Spleen (tissue), 7 donors: ENCODE measurements at regions not wholly inside any gene's neighbourhood (a gene's known extent, or its start where the extent isn't known, plus 50 kb on each side); places are given as distances from the start of the nearest gene placed in this dataset.

Experiments used
- POLR2AphosphoS5 ChIP-seq, 3 donors: sonication (generic); formaldehyde crosslinking; IDR thresholded peaks; one replicate each; pipeline ENCODE4 v1.5.1; 2017; ENCODE audit warnings: antibody characterized with exemption in 3 of 3
- TF ChIP-seq, protein P1 (sequence below), 11 experiments: fragments of 200-600 bp in 7 of 11; fragments of 450-650 bp in 4 of 11; sonication (generic) in 4 of 11; IDR thresholded peaks in 8 of 11; conservative IDR thresholded peaks in 3 of 11; 1 replicate in 7 of 11; 2 replicates in 4 of 11; pipeline versions ENCODE4 v1.4.0 to v1.8.0; 2016 to 2021; ENCODE audit warnings: antibody characterized with exemption in 11 of 11, inconsistent platforms in 4 of 11, mild to moderate bottlenecking in 1 of 11
- donor health status: DM: no; HTN: no; CAD: no; lungs with moderate emphysema.
- donor health status: DM: no; HTN: no; CAD: no.
- donor health status: DM: no; HTN: no; CAD: no.

DNA sequence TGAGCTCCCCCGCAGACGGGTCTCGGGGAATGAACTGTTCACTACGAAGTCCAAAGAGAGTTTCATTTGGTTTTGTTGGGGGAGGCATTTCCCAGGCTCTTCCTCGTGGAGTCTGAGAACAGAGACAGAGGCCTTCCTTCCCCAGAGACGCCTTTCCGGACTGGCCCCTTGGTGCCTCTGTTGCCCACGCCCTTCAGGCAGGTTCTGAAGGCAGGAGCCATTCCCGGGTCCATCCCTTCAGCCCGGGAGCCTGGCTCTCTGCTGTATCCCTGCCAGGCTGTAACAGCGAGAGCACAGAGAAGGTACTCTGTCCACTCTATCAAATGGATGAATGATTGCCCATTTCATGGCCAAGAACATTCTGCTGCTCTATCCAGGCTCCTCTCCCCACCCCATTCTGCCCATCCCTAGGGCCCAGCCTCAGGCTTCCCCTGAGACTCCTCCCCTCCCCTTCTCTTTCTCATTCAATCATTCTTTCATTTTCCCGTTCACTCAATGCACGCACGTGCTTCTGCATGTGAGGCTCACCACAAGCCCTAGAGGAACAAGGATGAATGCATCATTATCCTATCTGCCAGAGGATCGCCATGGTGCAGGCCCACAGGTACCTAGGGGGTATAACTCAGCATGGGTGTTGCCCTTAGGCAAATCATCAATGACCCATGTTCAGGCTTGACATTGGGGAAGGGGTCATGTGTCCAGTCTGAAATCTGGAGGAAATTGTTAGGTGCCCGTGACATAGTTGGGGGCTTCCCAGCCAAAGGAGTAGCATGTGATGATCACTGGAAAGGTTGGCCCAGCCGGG is 298.6 kb downstream of the ZNF536 start:
- TF ChIP-seq, protein P1, sequence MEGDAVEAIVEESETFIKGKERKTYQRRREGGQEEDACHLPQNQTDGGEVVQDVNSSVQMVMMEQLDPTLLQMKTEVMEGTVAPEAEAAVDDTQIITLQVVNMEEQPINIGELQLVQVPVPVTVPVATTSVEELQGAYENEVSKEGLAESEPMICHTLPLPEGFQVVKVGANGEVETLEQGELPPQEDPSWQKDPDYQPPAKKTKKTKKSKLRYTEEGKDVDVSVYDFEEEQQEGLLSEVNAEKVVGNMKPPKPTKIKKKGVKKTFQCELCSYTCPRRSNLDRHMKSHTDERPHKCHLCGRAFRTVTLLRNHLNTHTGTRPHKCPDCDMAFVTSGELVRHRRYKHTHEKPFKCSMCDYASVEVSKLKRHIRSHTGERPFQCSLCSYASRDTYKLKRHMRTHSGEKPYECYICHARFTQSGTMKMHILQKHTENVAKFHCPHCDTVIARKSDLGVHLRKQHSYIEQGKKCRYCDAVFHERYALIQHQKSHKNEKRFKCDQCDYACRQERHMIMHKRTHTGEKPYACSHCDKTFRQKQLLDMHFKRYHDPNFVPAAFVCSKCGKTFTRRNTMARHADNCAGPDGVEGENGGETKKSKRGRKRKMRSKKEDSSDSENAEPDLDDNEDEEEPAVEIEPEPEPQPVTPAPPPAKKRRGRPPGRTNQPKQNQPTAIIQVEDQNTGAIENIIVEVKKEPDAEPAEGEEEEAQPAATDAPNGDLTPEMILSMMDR (IDR thresholded peaks at IDR 0.05 in 8 of 11, conservative IDR thresholded peaks at IDR 0.05 in 3 of 11) = no peak
- TF ChIP-seq POLR2AphosphoS5 (IDR thresholded peaks at IDR 0.05) = no peak
